Naive thymus-derived CD4-positive, alpha-beta T cell (primary cell): ENCODE measurements at regions not wholly inside any gene's neighbourhood (a gene's known extent, or its start where the extent isn't known, plus 50 kb on each side); places are given as distances from the start of the nearest gene placed in this dataset.

Source experiments
- ATAC-seq: fragments of 150-1000 bp; cut with Tn5 transposase; 2 replicates; pipeline ENCODE4 v1.10.0; 2021; ENCODE audit warnings: mild to moderate bottlenecking, moderate library complexity
- CTCF ChIA-PET: fragments of 350-600 bp; sonication (Branson Sonifier 250); formaldehyde crosslinking; loops from one replicate; lab custom pipeline; 2021; ENCODE audit warnings: antibody characterized with exemption; lab: Charles Lee
- POLR2A ChIA-PET: fragments of 350-600 bp; sonication (Branson Sonifier 250); formaldehyde crosslinking; loops from one replicate; lab custom pipeline; 2021; ENCODE audit warnings: antibody characterized with exemption, inconsistent platforms; lab: Charles Lee
- DNase-seq, 9 donors: peaks; one replicate each; pipeline versions ENCODE4 v3.0.0 to v3.0.0-alpha.2; 2020 to 2022; ENCODE audit warnings: mixed read lengths in 1 of 9
- H3K27ac ChIP-seq: one replicate; pipeline ENCODE4 v1.7.0; 2013; ENCODE audit warnings: mild to moderate bottlenecking, low read depth, low read length, moderate library complexity
- H3K27me3 ChIP-seq, 2 donors: one replicate each; pipeline ENCODE4 v1.7.0; 2013; ENCODE audit warnings: low read length in 2 of 2, mild to moderate bottlenecking in 2 of 2, moderate library complexity in 2 of 2; ENCODE audit not compliant: control insufficient read depth in 2 of 2, insufficient read depth in 2 of 2
- H3K36me3 ChIP-seq, 3 experiments: 1 replicate in 2 of 3; 2 replicates in 1 of 3; pipeline ENCODE4 v1.7.0; 2013; ENCODE audit warnings: low read length in 3 of 3, mild to moderate bottlenecking in 3 of 3, moderate library complexity in 1 of 3; ENCODE audit not compliant: insufficient read depth in 3 of 3, control insufficient read depth in 2 of 3
- H3K4me1 ChIP-seq, 2 donors: one replicate each; pipeline ENCODE4 v1.7.0; 2013; ENCODE audit warnings: low read length in 2 of 2, mild to moderate bottlenecking in 2 of 2, moderate library complexity in 1 of 2; ENCODE audit not compliant: control insufficient read depth in 2 of 2, insufficient read depth in 2 of 2
- H3K4me3 ChIP-seq: 2 replicates; pipeline ENCODE4 v1.7.0; 2013; ENCODE audit warnings: mild to moderate bottlenecking, low read length
- H3K9me3 ChIP-seq, 3 experiments: 1 replicate in 2 of 3; 2 replicates in 1 of 3; pipeline ENCODE4 v1.7.0; 2013; ENCODE audit warnings: low read length in 3 of 3; ENCODE audit not compliant: control insufficient read depth in 2 of 3
- H3K27ac Mint-ChIP-seq, 9 donors: one replicate each; pipeline ENCODE4 v1.8.0; 2020 to 2022; ENCODE audit warnings: mixed read lengths in 9 of 9, mild to moderate bottlenecking in 8 of 9, moderate library complexity in 5 of 9, inconsistent platforms in 2 of 9
- H3K27me3 Mint-ChIP-seq, 5 donors: one replicate each; pipeline ENCODE4 v1.8.0; 2021 to 2022; ENCODE audit warnings: mixed read lengths in 5 of 5, mild to moderate bottlenecking in 1 of 5
- H3K36me3 Mint-ChIP-seq, 5 donors: one replicate each; pipeline ENCODE4 v1.8.0; 2020 to 2022; ENCODE audit warnings: mixed read lengths in 5 of 5, mild to moderate bottlenecking in 3 of 5, inconsistent platforms in 1 of 5
- H3K4me1 Mint-ChIP-seq, 7 donors: one replicate each; pipeline ENCODE4 v1.8.0; 2020 to 2022; ENCODE audit warnings: mixed read lengths in 7 of 7, mild to moderate bottlenecking in 3 of 7, inconsistent platforms in 1 of 7
- H3K4me3 Mint-ChIP-seq, 10 donors: one replicate each; pipeline ENCODE4 v1.8.0; 2020 to 2022; ENCODE audit warnings: mild to moderate bottlenecking in 10 of 10, mixed read lengths in 10 of 10, moderate library complexity in 6 of 10, inconsistent platforms in 2 of 10
- H3K9me3 Mint-ChIP-seq, 11 donors: one replicate each; pipeline ENCODE4 v1.8.0; 2020 to 2022; ENCODE audit warnings: mixed read lengths in 11 of 11, mild to moderate bottlenecking in 4 of 11, inconsistent platforms in 1 of 11, moderate library complexity in 1 of 11
- intact Hi-C, 2 donors: fragments of 100-400 bp; cut with micrococcal nuclease; formaldehyde crosslinking; loops; one replicate each; pipeline ENCODE4 v1.15.1; 2023

DNA sequence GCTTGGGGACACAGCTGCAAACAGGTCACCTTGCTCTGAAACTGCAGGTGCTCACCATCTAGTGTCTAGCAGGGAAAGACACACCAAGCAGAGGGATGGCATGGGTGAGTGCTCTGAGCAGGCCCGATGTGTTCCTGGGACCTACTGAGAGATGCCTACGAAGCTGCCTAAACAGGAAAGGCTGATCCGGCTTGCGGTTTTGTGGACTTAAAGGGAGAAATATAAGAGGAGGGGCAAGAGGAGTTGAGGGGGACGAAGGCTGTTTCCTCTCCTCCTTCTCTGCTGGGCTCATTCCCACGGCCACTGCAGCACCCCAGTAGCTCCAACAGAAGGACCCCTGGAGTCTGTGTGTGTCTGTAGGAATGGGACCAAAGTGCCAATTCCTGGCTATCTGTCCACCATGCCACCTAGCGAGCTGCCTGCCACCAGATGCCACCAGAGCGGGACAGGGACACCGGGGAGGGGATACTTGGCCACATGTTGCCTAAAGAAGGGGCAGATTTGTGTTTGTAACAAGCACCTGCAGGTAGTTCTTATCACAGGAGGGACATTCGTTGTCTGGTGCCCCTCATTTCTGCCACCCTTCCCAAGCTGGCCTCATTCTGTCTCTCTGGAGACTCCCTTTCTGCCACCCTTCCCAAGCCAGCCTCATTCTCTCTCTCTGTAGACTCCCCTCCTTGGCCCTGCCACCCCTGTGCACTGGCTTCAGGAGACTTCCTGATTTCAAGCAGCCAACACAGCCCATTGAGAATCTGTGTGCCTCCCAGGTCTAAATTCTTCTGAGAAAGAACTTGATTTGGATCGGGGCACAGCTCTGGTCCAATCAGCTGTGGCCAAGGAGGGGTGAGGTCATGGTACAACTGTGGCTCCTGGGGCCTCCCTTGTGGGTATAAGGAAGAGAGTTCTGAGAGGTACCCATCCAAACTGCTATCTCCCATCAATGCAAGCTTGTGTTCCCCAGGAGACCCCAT lies 221.8 kb downstream of the ANKRD60 start:
- Mint-ChIP-seq H3K4me3 (no peak overlapping the region), H3K36me3 (no peaks in the 10 kb centered on the region), H3K4me1 (no peaks in the 10 kb centered on the region), H3K27me3 (peaks cover 0 to 15% (median 8%) of the 10 kb centered on the region in 5 donors), H3K27ac (no peak overlapping the region), H3K9me3 (no peaks in the 10 kb centered on the region)
- ATAC-seq (no peak), DNase-seq (no peak)
- H3K27ac ChIP-seq: no peak overlapping the region
- intact Hi-C loops: no loop called here
- CTCF ChIA-PET: no interaction called here
- no peaks in the 10 kb centered on the region for H3K9me3 ChIP-seq
- H3K27me3 ChIP-seq: no peaks in the 10 kb centered on the region
- no peaks in the 10 kb centered on the region for H3K36me3 ChIP-seq
- no peaks in the 10 kb centered on the region for H3K4me1 ChIP-seq
- no peak overlapping the region for H3K4me3 ChIP-seq
- POLR2A ChIA-PET: no interaction called here

DNA sequence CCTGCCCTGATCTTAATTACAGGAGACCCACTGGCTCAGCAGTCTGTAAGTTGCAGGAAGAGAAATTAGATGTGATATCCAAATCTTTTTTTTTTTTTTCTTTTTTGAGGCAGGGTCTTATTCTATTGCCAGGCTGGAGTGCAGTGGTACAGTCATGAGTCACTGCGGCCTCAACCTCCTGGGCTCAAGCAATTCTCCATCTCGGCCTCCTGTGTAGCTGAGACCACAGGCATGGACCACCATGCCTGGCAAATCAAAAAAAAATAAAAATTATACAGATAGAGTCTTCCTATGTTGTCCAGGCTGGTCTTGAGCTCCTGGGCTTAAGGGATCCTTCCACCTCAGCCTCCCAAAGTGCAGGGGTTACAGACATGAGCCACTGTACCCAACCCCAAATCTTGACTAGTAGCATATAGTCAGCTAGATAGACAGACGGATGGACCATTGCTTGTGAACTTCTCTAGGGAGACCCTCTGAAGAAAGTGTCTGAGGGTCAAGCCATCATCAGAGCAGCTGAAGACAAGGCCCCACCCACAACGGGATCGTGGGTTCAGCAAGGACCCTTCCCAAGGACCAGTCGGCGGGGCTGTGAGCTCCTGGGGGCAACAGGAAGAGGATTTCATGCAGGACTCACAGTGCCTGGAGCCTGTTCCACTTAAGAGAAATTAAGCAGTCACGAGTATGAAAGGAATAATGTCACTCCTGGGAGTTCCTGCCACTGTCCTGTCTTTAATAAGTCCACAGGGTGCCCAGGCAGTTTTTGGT lies 222.7 kb downstream of the ANKRD60 start:
- H3K9me3 Mint-ChIP-seq: no peaks in the 10 kb centered on the region
- ChIA-PET CTCF (no interaction called here), POLR2A (no interaction called here)
- ATAC-seq: no peak
- no peaks in the 10 kb centered on the region for H3K36me3 Mint-ChIP-seq
- intact Hi-C loops: no loop called here
- Histone ChIP-seq H3K4me1 (no peaks in the 10 kb centered on the region), H3K4me3 (no peak overlapping the region), H3K27me3 (no peaks in the 10 kb centered on the region), H3K9me3 (no peaks in the 10 kb centered on the region), H3K36me3 (no peaks in the 10 kb centered on the region), H3K27ac (no peak overlapping the region)
- H3K27me3 Mint-ChIP-seq: peaks cover 0 to 19% (median 8%) of the 10 kb centered on the region in 5 donors
- H3K4me1 Mint-ChIP-seq: no peaks in the 10 kb centered on the region
- DNase-seq: no peak
- no peak overlapping the region for H3K4me3 Mint-ChIP-seq
- H3K27ac Mint-ChIP-seq: no peak overlapping the region

- Histone ChIP-seq H3K9me3 (no peaks in the 10 kb centered on the region), H3K27me3 (no peaks in the 10 kb centered on the region), H3K36me3 (no peaks in the 10 kb centered on the region), H3K4me3 (no peak overlapping the region), H3K27ac (no peak overlapping the region), H3K4me1 (no peaks in the 10 kb centered on the region)
- intact Hi-C loops: no loop called here
- DNase-seq (no peak), ATAC-seq (no peak)
- Mint-ChIP-seq H3K9me3 (no peaks in the 10 kb centered on the region), H3K27ac (no peak overlapping the region), H3K27me3 (peaks cover 0 to 21% (median 8%) of the 10 kb centered on the region in 5 donors), H3K4me3 (no peak overlapping the region), H3K4me1 (no peaks in the 10 kb centered on the region), H3K36me3 (no peaks in the 10 kb centered on the region)
- CTCF ChIA-PET: no interaction called here
- POLR2A ChIA-PET: no interaction called here
Measured at GRCh38 chr20:58004900-58005299, 223.6 kb downstream of the ANKRD60 start.

DNA sequence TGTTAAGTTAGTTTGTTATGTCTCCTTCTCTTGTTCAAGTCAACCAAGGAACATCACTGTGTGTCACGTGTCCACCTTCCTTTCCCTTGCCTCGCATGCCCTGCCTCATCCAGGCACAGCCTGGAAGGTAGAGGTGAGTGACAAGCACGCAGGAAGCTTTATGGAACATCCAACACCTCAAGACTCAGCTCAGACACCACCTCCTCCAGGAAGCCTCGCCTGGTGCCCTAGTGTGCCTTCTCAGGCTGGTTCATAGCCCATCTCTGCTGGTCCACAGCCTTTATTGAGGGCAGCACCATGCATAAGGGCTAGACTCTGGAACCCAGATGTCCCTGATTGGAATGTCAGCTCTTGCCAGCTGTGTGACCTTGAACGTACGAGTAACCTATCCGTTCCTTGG lies 224.3 kb downstream of the ANKRD60 start:
- Mint-ChIP-seq H3K27ac (no peak overlapping the region), H3K9me3 (no peaks in the 10 kb centered on the region), H3K4me3 (no peak overlapping the region), H3K4me1 (peaks cover 0 to 7% (median 4%) of the 10 kb centered on the region in 7 donors), H3K27me3 (peaks cover 0 to 24% (median 5%) of the 10 kb centered on the region in 5 donors), H3K36me3 (no peaks in the 10 kb centered on the region)
- ChIA-PET CTCF (no interaction called here), POLR2A (no interaction called here)
- no peaks in the 10 kb centered on the region for H3K9me3 ChIP-seq
- H3K4me3 ChIP-seq: no peak overlapping the region
- intact Hi-C loops: no loop called here
- DNase-seq (no peak), ATAC-seq (no peak)
- no peak overlapping the region for H3K27ac ChIP-seq
- H3K27me3 ChIP-seq: no peaks in the 10 kb centered on the region
- H3K36me3 ChIP-seq: no peaks in the 10 kb centered on the region
- no peaks in the 10 kb centered on the region for H3K4me1 ChIP-seq

DNA sequence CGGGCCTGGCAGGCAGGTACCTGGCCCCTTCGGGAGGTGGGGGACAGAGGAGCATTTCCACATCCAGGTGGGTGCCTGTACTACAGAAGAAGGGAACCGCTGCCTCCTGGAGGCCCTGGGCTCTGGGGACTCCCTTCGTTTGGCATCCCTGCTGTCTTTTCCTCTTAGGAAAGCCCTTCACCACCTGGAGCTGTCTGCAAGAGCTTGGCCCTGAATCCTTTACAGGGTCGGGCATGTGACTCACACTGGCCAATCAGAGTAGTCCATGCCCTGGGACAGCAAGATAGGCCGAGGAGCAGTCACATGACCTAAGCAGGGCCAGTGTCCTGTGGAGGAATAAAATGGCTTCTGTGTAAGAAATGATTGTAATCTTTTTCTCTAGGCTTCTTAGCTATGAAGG lies 224.9 kb downstream of the ANKRD60 start:
- Mint-ChIP-seq H3K4me1 (peaks cover 0 to 11% (median 4%) of the 10 kb centered on the region in 7 donors), H3K27me3 (peaks cover under 1 to 27% (median 3%) of the 10 kb centered on the region in 5 donors), H3K9me3 (no peaks in the 10 kb centered on the region), H3K27ac (no peak overlapping the region), H3K4me3 (no peak overlapping the region), H3K36me3 (no peaks in the 10 kb centered on the region)
- Histone ChIP-seq H3K27me3 (no peaks in the 10 kb centered on the region), H3K4me3 (no peak overlapping the region), H3K9me3 (no peaks in the 10 kb centered on the region), H3K4me1 (no peaks in the 10 kb centered on the region), H3K36me3 (no peaks in the 10 kb centered on the region), H3K27ac (no peak overlapping the region)
- intact Hi-C loops: no loop called here
- DNase-seq (no peak), ATAC-seq (no peak)
- CTCF ChIA-PET: no interaction called here
- POLR2A ChIA-PET: no interaction called here

GRCh38 chr20:58002901-58003300 lies 225.6 kb downstream of the ANKRD60 start:
- CTCF ChIA-PET: interaction anchor here (0.6 kb wide), 1 partner anchor 419 kb away, joined by 4 read pairs; no protein-coding TSS in a partner anchor
- intact Hi-C loops: no loop called here
- Histone ChIP-seq H3K36me3 (no peaks in the 10 kb centered on the region), H3K27ac (no peak overlapping the region), H3K27me3 (no peaks in the 10 kb centered on the region), H3K9me3 (no peaks in the 10 kb centered on the region), H3K4me1 (no peaks in the 10 kb centered on the region), H3K4me3 (no peak overlapping the region)
- Mint-ChIP-seq H3K36me3 (no peaks in the 10 kb centered on the region), H3K4me3 (no peak overlapping the region), H3K9me3 (peaks cover 0 to 1% (median 0%) of the 10 kb centered on the region in 11 donors), H3K4me1 (peaks cover 0 to 13% (median 4%) of the 10 kb centered on the region in 7 donors), H3K27ac (no peak overlapping the region), H3K27me3 (peaks cover 4 to 30% (median 9%) of the 10 kb centered on the region in 5 donors)
- POLR2A ChIA-PET: no interaction called here
- ATAC-seq: no peak
- DNase-seq: no peak
